ENCODE measurements at regions not wholly inside any gene's neighbourhood (a gene's known extent, or its start where the extent isn't known, plus 50 kb on each side); places are given as distances from the start of the nearest gene placed in this dataset.

DNA sequence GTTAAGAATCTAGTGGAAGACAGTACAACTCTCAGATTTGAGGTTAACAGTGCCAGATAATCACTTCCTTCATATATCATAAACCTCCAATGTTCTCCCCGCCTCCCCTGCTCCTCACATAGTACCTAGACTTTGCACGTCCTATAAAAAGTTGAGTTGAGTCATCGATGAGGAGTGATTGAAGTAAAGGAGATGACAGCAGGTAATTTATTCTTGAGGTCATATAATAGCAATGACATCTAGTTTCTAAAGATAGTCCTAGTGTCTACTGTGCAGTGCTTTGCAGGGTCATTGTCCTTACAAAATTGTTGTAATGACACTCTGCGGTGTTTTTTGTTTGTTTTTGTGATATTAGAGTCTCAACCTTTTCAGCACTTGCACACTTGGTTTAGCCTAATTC is 510.5 kb upstream of the LRFN5 start:
- Histone ChIP-seq H3K9me3 (no peaks in the 10 kb centered on the region), H3K27me3 (no peaks in the 10 kb centered on the region), H3K36me3 (no peaks in the 10 kb centered on the region), H3K4me3 (no peak overlapping the region), H3K27ac (no peak overlapping the region), H3K4me1 (no peaks in the 10 kb centered on the region)
- WGBS, 2 donors = 80 to 81% methylated on average over 4 of the region's 4 CpGs
- intact Hi-C loops (cut with DNase I) = no loop called here
- no peak for TF ChIP-seq POLR2AphosphoS5 (IDR thresholded peaks at IDR 0.05)
- TF ChIP-seq EP300 (IDR thresholded peaks at IDR 0.05) = no peak
- no peak for TF ChIP-seq CTCF (IDR thresholded peaks at IDR 0.05)
- no peak for TF ChIP-seq POLR2A (IDR thresholded peaks at IDR 0.05)
- no peak for DNase-seq

DNA sequence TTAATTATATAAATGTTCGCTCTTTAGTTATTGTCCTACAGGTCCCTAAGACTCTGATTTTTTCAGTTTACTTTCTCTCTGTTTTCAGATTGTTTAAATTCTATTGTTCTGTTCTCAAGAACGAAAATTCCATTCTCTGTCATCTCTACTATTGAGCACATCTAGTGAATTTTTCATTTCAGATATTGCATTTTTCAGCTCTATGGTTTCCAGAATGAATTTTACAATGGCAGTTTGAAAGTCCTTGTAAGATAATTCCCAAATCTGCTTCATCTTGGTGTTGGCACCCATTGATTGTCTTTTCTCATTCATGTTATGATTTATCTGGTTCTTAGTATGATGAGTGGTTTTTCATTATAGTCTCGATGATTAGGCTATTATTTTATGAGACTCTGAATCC is 519.6 kb upstream of the LRFN5 start:
- H3K4me1 ChIP-seq = no peaks in the 10 kb centered on the region
- 78 to 88% methylated on average over 3 of the region's 3 CpGs for WGBS, 2 donors

DNA sequence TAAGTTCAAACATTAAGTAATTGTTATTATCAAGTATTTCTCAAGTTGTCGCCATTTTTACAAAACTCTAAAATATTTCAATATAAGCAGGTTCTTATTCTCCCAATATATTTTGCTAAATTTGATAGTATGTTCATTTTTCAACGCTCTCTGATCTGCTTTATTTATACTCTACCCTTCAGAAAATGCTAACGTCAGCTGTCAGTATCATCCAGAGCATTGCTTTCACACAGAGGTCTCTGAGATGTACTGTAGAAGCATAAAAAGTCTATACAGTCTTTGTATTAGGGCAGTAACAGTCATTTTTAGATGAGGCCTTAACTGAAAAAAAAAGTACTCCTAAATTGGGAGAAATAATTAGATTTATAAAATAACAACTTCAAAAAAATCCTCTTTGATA is 533.1 kb upstream of the LRFN5 start:
- Histone ChIP-seq H3K27ac (no peak overlapping the region), H3K27me3 (no peaks in the 10 kb centered on the region), H3K36me3 (no peaks in the 10 kb centered on the region), H3K9me3 (no peaks in the 10 kb centered on the region), H3K4me1 (no peaks in the 10 kb centered on the region), H3K4me3 (no peak overlapping the region)
- no peak for DNase-seq
- intact Hi-C loops (cut with DNase I) = no loop called here
- TF ChIP-seq POLR2AphosphoS5 (IDR thresholded peaks at IDR 0.05) (no peak), CTCF (IDR thresholded peaks at IDR 0.05) (no peak), POLR2A (IDR thresholded peaks at IDR 0.05) (no peak), EP300 (IDR thresholded peaks at IDR 0.05) (no peak)
- 84 to 86% methylated on average over 3 of the region's 3 CpGs for WGBS, 2 donors

More for the DNA sequence above, 519.6 kb upstream of the LRFN5 start:
- H3K4me3 ChIP-seq = no peak overlapping the region
- intact Hi-C loops (cut with DNase I) = no loop called here
- no peaks in the 10 kb centered on the region for H3K27me3 ChIP-seq
- no peak for DNase-seq
- no peak overlapping the region for H3K27ac ChIP-seq
- TF ChIP-seq POLR2AphosphoS5 (IDR thresholded peaks at IDR 0.05) (no peak), POLR2A (IDR thresholded peaks at IDR 0.05) (no peak), CTCF (IDR thresholded peaks at IDR 0.05) (no peak), EP300 (IDR thresholded peaks at IDR 0.05) (no peak)
- H3K36me3 ChIP-seq = no peaks in the 10 kb centered on the region
- H3K9me3 ChIP-seq = peaks cover 0 to 7% (median 0%) of the 10 kb centered on the region in 4 donors

DNA sequence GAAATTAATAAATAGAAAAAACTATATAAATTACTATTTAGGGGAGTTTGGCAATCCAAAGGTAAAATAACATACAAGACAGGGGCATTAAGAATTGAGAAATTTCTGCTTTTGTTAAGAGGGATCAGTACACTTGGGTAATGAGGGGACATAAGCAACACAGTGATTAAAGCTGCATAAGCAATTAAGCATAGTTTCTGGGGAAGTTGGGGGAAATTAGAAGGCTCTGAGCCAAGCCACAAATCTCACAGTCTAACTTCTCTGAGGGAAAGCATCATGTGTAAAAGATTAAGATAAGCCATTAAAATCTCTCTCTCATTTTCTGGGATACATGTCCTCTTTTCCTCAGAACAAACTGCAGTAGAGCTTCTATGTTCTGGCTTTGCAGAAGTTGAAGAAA is 533.9 kb upstream of the LRFN5 start:
- no peak for DNase-seq
- Histone ChIP-seq H3K27me3 (no peaks in the 10 kb centered on the region), H3K27ac (no peak overlapping the region), H3K4me3 (no peak overlapping the region), H3K4me1 (no peaks in the 10 kb centered on the region), H3K36me3 (no peaks in the 10 kb centered on the region), H3K9me3 (no peaks in the 10 kb centered on the region)
- TF ChIP-seq CTCF (IDR thresholded peaks at IDR 0.05) = no peak
- TF ChIP-seq POLR2AphosphoS5 (IDR thresholded peaks at IDR 0.05) = no peak
- TF ChIP-seq POLR2A (IDR thresholded peaks at IDR 0.05) = no peak
- TF ChIP-seq EP300 (IDR thresholded peaks at IDR 0.05) = no peak
- intact Hi-C loops (cut with DNase I) = no loop called here

DNA sequence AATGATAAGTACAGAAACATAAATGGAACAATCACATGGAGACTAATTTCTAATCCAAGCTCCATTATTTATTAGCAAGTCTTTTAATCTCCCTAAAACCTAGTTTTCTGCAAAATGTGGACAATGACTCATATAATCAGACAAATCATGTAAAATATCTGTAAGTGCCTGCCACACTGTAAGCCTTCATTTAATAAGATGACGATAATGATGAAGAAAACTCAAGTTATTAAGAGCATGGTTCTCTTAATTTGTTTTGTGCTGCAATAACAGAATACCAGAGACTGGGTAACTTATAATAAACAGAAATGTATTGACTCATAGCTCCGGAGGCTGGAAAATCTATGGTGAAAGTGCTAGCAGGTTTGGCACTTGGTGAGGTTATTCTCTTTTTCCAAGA is 535.3 kb upstream of the LRFN5 start:
- Histone ChIP-seq H3K4me3 (no peak overlapping the region), H3K36me3 (no peaks in the 10 kb centered on the region), H3K9me3 (no peaks in the 10 kb centered on the region), H3K27ac (no peak overlapping the region), H3K4me1 (no peaks in the 10 kb centered on the region), H3K27me3 (no peaks in the 10 kb centered on the region)
- intact Hi-C loops (cut with DNase I) = no loop called here
- 92 to 94% methylated on average over 2 of the region's 2 CpGs for WGBS, 2 donors
- no peak for DNase-seq
- TF ChIP-seq CTCF (IDR thresholded peaks at IDR 0.05) = no peak
- no peak for TF ChIP-seq POLR2AphosphoS5 (IDR thresholded peaks at IDR 0.05)
- no peak for TF ChIP-seq POLR2A (IDR thresholded peaks at IDR 0.05)
- TF ChIP-seq EP300 (IDR thresholded peaks at IDR 0.05) = no peak
